ENCODE measurements at regions not wholly inside any gene's neighbourhood (a gene's known extent, or its start where the extent isn't known, plus 50 kb on each side); places are given as distances from the start of the nearest gene placed in this dataset.

DNA sequence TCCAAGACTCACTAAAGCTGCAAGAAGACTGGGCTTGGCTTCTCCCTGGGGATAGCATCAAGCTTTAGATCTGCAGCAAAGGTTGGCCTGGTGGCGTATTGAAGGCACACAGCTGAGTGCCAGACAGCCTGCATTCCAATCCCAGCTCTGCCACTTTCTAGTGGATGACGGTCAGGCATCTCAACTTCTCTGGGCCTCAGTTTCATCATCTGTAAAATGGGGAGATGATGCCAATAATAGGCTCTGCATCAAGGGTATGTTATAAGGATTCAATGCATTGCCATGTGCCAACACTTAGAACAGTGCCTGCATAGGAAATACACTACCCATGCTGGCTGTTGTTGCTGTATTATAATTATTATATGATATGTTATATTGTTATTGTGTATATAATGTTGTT lies 220.4 kb downstream of the NPHP4 start:
- no peak for TF ChIP-seq POLR2A (IDR thresholded peaks at IDR 0.05)
- TF ChIP-seq, protein P1, sequence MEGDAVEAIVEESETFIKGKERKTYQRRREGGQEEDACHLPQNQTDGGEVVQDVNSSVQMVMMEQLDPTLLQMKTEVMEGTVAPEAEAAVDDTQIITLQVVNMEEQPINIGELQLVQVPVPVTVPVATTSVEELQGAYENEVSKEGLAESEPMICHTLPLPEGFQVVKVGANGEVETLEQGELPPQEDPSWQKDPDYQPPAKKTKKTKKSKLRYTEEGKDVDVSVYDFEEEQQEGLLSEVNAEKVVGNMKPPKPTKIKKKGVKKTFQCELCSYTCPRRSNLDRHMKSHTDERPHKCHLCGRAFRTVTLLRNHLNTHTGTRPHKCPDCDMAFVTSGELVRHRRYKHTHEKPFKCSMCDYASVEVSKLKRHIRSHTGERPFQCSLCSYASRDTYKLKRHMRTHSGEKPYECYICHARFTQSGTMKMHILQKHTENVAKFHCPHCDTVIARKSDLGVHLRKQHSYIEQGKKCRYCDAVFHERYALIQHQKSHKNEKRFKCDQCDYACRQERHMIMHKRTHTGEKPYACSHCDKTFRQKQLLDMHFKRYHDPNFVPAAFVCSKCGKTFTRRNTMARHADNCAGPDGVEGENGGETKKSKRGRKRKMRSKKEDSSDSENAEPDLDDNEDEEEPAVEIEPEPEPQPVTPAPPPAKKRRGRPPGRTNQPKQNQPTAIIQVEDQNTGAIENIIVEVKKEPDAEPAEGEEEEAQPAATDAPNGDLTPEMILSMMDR (IDR thresholded peaks at IDR 0.05 in 4 of 5, conservative IDR thresholded peaks at IDR 0.05 in 1 of 5): no peak

Data from gastrocnemius medialis (tissue), 4 donors.